ENCODE measurements at regions not wholly inside any gene's neighbourhood (a gene's known extent, or its start where the extent isn't known, plus 50 kb on each side); places are given as distances from the start of the nearest gene placed in this dataset.

DNA sequence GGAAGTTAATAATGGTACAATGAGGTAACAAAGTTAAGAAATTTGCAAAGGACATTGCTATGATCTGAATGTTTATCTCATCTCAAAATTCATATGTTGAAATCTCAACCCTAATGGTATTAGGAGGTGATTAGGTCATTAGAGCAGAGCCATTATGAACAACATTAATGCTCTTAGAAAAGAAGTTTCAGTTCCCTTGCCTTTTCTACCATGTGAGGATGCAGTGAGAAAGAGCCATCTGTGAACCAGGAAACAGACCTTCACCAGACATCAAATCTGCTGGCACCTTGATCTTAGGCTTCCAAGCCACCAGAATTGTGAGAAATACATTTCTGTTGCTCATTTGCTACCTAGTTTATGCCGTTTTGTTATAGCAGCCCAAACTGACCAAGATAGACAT lies 757.6 kb downstream of the NR4A2 start:
- Mint-ChIP-seq H3K36me3 (ENCODE audit: insufficient read depth in 1 of 3, low read depth in 3 of 3) (no peaks in the 10 kb centered on the region), H3K4me1 (no peaks in the 10 kb centered on the region), H3K9me3 (peaks cover 0 to 3% of the 10 kb centered on the region in 2 experiments; a peak in 1 of 5 replicates), H3K27ac (no peak overlapping the region), H3K27me3 (ENCODE audit: low read depth) (no peaks in the 10 kb centered on the region; the same call in 1 of the 2 replicates), H3K4me3 (no peak overlapping the region)
- Histone ChIP-seq H2BK15ac (ENCODE audit: low read depth, low read length) (no peak overlapping the region), H3K23me2 (ENCODE audit: insufficient read length, low read depth, low read length, poor library complexity, severe bottlenecking) (no peaks in the 10 kb centered on the region), H2BK20ac (ENCODE audit: low read depth, low read length, poor library complexity, severe bottlenecking) (no peak overlapping the region), H3K27ac (ENCODE audit: insufficient read length, low read depth, low read length) (no peak overlapping the region), H3K23ac (ENCODE audit: insufficient read length, low read depth, low read length) (no peak overlapping the region), H3T11ph (ENCODE audit: low read length) (no peak overlapping the region), H2AK5ac (ENCODE audit: insufficient read length, low read length) (no peak overlapping the region), H3K79me2 (ENCODE audit: insufficient read depth, low read length) (no peaks in the 10 kb centered on the region), H3K9me3 (ENCODE audit: control insufficient read depth, low read depth, low read length) (no peaks in the 10 kb centered on the region), H4K8ac (replicated peaks; ENCODE audit: insufficient read length, low read depth, low read length) (no peak overlapping the region), H3K9ac (ENCODE audit: extremely low read depth, insufficient read length, low read length) (no peak overlapping the region), H3K27me3 (ENCODE audit: insufficient read depth, low read length) (no peaks in the 10 kb centered on the region), H2BK12ac (ENCODE audit: insufficient read length, low read depth, low read length) (no peak overlapping the region), H3K79me1 (ENCODE audit: insufficient read depth, low read depth, low read length, poor library complexity, severe bottlenecking) (no peaks in the 10 kb centered on the region), H3K56ac (ENCODE audit: insufficient read length, low read depth, low read length) (no peak overlapping the region), H2AFZ (ENCODE audit: low read length) (no peak overlapping the region), H4K20me1 (ENCODE audit: control insufficient read depth, insufficient read depth, insufficient read length) (no peaks in the 10 kb centered on the region), H3K4me1 (ENCODE audit: insufficient read depth, low read length) (no peaks in the 10 kb centered on the region), H4K5ac (ENCODE audit: insufficient read length, low read depth, low read length) (no peak overlapping the region), H3K18ac (ENCODE audit: insufficient read length, low read depth, low read length) (no peak overlapping the region), H4K91ac (ENCODE audit: insufficient read length, low read depth, low read length) (no peak overlapping the region), H3K14ac (ENCODE audit: insufficient read depth, low read length) (no peak overlapping the region), H2BK5ac (ENCODE audit: insufficient read length, low read length) (no peak overlapping the region), H3K4me2 (ENCODE audit: insufficient read depth, insufficient read length, low read length) (no peak overlapping the region), H3K4ac (ENCODE audit: low read depth, low read length) (no peak overlapping the region), H2BK120ac (ENCODE audit: low read depth, low read length, poor library complexity, severe bottlenecking) (no peak overlapping the region)
- no peak for DNase-seq
- whole genome bisulfite sequencing (ENCODE audit: extremely low coverage, insufficient read length, low lambda C conversion rate), result no CpG with 5 or more reads among the region's 1 CpG
- no peak for TF ChIP-seq CTCF (conservative IDR thresholded peaks at IDR 0.05)

Measured in H9 (cell line).